ENCODE measurements at regions not wholly inside any gene's neighbourhood (a gene's known extent, or its start where the extent isn't known, plus 50 kb on each side); places are given as distances from the start of the nearest gene placed in this dataset.

DNA sequence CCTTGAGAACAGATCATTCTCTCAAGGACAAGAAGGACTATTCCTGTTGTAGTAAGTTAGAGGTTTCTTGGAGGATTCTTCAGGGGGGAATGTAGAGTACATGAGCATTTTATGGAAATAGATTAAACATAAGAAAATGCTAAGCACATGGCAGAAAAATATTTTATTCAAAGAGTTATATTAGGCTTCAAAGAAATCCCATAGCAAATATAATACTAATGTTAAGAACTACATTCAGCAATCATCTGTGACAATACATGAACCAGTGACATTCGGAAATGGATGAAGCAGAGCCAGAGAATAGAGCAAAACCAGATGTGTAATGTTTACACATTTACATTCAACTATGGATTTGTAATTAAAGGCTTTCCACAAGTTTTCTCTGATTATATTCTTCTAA lies 288.6 kb downstream of the NAF1 start:
- TF ChIP-seq, protein P1, sequence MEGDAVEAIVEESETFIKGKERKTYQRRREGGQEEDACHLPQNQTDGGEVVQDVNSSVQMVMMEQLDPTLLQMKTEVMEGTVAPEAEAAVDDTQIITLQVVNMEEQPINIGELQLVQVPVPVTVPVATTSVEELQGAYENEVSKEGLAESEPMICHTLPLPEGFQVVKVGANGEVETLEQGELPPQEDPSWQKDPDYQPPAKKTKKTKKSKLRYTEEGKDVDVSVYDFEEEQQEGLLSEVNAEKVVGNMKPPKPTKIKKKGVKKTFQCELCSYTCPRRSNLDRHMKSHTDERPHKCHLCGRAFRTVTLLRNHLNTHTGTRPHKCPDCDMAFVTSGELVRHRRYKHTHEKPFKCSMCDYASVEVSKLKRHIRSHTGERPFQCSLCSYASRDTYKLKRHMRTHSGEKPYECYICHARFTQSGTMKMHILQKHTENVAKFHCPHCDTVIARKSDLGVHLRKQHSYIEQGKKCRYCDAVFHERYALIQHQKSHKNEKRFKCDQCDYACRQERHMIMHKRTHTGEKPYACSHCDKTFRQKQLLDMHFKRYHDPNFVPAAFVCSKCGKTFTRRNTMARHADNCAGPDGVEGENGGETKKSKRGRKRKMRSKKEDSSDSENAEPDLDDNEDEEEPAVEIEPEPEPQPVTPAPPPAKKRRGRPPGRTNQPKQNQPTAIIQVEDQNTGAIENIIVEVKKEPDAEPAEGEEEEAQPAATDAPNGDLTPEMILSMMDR (IDR thresholded peaks at IDR 0.05), result no peak
- no peak for TF ChIP-seq POLR2AphosphoS5 (IDR thresholded peaks at IDR 0.05; ENCODE audit: insufficient read depth in 1 of 2, low read depth in 1 of 2)

Measured in vagina (tissue), 2 donors.